HG02798 (cell line): ENCODE measurements at regions not wholly inside any gene's neighbourhood (a gene's known extent, or its start where the extent isn't known, plus 50 kb on each side); places are given as distances from the start of the nearest gene placed in this dataset.
A peak's percentile ranks its signal among the peaks of the same experiment; 100 is the strongest.
"Not testable (repeated sequence)": the region's sequence is repeated elsewhere in the genome, so short reads cannot be mapped to it uniquely, and the experiment has no call there.

Experiments used
- ATAC-seq: cut with Tn5 transposase; IDR thresholded peaks from one replicate; pipeline ENCODE4 v1.9.1; 2021; ENCODE audit warnings: mild to moderate bottlenecking; ENCODE audit not compliant: unreplicated experiment, poor library complexity

DNA sequence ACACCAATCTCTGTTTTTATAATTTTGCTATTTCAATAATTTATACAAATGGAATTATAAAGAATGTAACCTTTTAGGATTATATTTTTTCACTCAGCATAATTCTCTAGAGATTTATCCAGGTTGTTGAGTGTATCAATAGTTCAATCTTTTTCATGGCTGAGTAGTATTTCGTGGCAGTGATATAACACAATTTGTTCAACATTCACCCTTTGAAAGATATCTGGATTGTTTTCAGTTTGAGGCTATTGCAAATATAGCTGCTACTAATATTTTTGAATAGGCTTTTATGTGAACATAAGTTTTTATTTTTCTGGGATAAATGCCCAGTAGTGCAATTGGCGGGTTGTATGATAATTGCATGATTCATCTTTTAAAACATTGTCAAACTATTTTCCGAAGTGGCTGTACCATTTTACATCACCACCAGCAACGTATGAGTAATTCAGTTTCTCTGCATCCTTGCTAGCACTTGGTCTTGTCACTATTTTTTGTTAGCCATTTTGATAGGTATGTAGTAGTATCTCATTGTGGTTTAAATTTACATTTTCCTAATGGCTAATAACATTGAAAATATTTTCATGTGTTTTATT is 55.6 kb upstream of the ABCD3 start:
- no peak for ATAC-seq

DNA sequence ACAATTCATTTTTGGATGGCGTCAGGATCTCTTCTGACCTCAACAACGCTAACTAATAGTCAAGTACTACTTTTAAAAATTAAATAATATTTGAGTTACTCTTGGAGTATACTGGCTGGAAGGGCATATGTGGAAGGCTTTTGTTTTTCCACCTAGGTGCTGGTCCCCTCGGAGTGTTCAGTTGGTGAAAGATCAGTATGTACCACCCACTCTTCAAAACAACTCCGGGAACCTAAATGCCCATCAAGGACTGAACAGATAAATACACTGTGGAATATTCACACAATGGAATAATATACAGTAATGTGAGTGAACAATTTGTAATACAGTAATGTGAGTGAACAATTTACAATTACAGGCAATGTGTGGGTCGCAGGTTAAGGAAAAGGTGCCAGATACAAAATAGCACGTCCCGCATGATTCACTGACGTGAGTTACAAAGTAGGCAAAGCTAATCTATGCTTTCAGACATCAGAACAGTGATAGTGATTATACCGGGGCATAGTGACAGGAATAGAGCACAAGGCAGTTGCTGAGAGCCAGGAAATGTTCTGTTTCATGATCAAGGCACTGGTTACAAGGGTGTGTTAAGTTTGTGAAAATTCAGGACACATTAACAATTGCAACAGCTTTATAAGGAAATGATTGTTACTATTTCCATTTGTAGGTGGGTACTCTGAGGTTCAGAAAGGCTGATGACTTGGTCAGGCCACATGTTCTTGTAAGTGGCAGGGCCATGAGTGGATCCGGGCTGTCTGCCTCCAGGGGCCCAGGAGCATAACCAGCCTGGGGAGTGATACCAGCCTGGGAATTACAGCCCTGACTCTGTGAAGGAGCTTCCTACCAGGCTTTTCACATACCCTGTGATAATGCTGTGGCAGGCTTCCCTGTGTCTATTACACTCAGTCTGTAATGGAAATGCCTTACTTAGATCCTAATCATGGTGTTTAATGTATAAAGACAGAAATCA is 59.3 kb upstream of the ABCD3 start:
- ATAC-seq, result no peak

DNA sequence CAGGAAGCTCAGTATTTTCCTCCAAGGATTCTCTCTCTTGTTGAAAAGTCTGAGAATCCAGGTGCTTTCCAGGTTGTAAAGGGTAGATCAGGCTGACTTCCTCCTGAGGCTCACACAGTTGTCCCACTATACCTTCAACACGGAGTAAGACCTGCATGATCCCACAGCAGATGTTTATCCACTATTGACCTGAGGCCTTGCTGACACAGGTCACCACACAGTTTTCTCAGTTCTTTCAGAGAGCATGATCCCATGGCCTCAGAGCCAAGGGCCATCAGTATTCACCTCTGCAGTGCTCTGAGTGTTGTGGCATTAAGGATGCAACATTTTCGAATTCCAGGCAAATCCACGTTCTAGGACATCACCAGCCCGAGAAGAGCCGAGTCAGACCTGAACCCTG is 60.5 kb upstream of the ABCD3 start:
- no peak for ATAC-seq

DNA sequence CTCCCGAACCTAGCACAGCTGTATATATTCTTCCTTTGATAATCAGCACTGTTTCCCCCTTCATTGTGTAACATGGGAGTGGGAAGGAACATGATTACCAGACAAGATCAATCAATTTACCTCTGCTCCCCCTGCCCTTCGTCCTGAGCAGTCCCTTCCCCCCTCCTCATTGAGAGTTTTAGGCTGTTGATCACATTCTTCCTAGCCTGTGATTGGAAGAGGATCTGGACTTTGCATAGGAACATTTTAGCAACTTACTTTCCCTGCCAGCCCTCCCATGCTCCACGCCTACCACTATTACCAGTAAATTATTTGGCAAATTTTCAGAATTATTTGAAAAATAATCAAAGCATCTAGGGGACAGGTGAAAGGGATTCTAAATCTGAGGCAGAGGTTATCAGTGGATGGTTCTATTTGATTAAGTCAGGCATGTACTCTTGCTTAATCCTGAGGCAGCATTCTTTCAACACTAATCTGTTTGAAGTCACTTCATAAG is 62.7 kb upstream of the ABCD3 start:
- ATAC-seq, result no peak

DNA sequence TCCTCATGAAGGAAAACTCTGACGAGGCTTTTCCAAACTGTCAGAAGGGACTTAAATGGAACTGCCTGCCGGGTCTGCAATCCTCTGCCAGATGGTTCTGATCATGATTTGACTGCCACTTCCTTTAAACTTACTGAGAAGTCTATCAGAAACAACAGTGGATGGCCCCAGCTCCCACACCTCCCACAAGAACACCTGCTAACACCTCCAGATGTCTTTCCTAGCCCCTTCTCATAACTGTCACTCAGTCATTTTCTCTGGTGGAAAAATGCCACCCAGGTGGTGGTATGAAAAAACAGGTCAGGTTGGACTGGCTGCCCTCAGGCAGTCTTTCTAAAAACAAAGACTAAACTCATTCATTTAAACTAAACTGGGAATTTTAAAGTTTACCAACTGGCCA is 66.7 kb upstream of the ABCD3 start:
- no peak for ATAC-seq

DNA sequence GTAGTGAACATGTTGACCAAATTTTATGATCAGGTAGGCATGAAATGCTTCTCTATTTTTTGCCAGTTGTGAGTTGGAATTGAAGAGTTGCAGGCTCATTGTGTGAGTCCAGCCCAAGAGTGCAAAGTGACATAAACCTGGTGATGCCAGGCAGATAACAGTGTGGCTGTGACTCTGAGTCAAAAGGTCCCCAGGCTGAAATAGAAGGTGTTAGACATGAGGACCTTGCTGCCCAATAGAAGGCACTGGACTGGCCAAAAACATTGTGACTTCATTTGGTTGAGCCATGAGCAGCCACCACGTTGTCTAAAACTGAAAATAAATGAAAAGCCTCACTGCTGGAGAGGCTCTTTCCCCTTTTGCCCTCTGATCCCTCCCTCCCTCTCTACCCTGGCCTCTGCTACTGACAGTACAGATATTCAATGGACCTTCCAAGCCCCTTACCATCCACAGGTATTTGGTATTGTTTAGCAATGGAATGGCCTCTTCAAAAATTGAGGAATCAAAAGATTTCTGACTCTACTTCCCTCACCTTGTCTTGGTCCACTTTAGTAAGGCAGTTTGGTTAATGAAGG is 67.8 kb upstream of the ABCD3 start:
- ATAC-seq, result no peak

DNA sequence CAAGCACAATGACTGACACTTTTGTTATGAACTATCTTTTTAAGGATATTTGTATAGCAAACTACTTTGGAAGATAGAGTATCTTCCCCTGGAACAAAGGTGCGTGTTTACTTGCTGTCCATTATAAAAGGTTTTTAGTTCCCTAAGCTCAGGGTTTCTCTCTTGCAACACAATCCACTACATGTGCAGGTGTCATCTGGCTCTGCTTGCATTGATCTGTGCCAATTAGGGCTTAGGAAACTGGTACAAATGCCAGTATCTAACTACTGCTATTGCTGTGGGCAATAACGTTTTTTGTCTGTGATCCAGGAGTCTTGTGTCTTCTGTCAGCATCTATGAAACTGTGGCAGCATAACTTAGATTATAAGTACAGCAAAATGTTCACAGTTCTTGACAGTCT is 68.3 kb upstream of the ABCD3 start:
- ATAC-seq, result no peak

DNA sequence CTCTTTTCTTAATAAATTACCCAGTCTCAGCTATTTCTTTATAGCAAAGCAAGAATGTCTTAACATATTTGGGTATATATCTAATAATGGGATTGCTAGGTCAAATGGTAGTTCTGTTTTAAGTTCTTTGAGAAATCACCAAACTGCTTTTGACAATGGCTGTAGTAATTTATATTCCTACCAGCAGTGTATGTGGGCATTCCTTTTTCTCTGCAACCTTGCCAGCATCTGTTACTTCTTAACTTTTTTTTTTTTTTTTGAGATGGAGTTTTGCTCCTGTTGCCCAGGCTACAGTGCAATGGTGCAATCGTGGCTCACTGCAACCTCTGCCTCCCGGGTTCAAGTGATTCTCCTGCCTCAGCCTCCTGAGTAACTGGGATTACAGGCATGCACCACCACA is 69.8 kb upstream of the ABCD3 start:
- ATAC-seq, result not testable (repeated sequence)

DNA sequence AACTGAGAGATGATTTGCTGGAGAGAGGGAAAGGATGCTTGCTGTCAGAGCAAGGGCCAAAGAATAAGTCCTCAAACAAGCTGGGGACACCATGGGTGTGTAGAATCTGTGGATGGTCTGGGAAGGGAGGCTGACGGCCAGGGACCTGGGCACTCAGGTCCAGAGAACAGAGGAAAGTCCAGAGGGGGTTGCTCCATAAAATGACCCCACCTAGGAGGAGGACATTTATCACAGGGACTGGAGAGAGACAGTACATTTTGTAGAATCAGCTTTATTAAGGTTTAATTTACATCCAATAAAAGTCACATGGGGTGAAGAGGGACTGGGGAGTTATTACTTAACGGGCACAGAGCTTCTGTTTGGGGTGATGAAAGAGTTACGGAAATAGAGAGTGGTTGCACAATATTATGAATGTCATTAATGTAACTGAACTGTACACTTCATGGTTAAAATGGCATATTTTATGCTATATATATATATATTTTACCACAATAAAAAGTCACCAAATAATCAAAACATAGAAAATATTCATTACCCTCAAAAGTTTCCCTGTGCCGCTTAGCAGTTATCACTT is 73.0 kb upstream of the ABCD3 start:
- ATAC-seq, result no peak

DNA sequence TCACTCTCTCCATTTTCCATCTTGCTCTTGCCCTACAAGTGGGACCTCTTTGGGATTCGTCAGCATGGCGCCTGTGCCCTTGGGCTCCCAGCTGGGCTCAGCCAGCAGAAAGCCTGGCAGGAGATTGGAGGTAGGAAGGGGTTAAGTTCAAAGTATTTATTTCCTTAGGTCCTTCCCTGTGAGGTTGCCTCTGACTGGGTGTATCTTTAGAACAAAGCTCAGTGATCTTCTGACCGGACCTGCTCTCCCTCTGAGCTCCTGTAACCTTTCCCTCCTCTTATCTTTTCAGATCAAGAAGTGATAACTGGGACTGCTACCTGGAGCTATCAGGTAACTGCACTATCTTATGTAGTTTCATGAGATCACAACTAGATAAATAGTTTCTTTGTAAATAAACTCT is 75.8 kb upstream of the ABCD3 start:
- no peak for ATAC-seq

DNA sequence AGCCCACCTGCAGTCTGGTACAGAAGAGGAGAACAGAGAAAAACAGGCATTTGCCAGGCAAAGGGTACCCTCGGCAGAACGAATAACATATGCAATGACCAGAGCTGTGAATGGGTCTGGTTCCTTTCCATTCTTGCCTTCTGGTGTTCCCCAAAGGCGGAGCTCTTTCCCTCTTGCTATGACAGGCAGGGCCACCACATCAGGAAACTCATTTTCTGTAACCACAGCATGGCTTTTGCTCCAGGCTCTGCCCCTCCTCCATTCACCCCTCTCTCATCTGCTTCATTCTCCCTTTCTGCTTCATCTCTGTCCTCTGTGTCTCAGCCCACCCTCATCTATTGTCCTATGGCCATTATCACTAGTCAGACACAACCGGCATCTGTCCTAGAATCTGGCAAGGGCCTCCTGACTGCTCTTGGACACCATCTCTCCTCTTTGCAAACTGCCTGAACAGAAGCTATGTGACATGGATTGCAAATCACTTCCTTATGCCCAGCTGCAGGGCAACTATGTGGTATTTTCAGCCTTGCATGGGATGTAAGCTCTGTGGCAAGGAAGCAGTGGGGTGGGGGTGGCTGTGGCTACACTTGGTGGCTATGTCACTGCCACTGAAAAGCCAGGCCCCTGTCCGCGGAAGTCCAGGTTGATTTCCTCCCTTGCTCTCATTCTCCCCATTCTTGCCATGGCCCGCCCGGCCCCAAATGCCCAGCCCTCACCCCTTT is 78.8 kb upstream of the ABCD3 start:
- ATAC-seq, result no peak

DNA sequence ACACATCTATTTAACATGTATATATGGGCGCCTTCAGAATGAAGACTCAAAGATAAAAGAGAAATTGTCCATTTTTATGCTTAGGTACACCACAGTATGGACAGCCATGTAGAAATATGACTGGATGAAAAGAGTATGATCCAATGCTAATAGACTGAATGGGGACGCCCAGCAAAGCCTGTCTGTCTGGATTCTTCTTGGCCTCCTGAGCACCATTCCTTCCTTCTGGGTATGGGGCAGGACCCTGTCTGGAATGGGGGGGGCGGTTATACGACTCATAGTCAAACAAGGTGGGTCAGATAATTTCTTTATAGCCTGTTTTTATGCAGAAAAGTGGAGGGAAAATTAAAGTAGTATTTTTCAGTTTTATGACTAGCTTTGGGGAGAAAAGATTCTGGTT is 81.2 kb upstream of the ABCD3 start:
- ATAC-seq, result no peak

DNA sequence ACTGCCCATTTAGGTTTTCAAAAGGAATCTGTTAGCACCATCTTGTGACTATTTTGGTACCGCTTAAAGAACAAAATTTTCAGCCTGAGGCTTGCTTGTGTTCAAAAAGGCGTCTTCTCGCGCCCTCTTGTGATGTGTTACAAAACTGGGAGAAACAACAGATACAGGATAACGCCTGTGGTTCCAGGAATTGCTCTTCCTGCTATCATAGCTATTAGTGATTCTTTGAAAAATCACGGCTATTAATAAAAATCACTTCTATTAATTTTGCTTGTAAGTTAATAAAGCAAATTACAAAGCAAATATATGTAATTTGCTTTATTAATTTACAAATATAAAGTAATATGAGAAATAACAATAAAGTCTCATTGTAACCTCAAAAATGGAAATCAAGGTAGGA is 82.2 kb upstream of the ABCD3 start:
- peak; percentile 37 for ATAC-seq

DNA sequence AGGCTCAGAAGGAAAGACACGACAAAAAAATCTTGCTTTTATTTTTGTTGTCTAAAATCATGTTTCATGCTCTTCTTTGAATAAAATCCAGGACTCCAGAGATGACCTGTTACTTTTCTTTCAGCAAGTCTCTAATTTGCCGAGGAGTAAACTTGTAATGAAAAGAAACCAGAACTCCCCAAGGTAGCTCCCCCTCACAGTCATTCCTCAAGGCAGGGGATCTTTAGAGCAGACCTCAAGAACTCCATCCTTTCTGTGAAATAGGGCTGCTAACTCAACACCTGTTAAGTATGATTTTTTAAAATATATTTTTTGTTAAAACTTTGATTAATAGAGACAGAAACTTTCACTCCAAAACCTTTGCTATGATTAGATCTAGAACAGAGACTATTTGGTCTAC is 82.7 kb upstream of the ABCD3 start:
- peak; percentile 36 for ATAC-seq

DNA sequence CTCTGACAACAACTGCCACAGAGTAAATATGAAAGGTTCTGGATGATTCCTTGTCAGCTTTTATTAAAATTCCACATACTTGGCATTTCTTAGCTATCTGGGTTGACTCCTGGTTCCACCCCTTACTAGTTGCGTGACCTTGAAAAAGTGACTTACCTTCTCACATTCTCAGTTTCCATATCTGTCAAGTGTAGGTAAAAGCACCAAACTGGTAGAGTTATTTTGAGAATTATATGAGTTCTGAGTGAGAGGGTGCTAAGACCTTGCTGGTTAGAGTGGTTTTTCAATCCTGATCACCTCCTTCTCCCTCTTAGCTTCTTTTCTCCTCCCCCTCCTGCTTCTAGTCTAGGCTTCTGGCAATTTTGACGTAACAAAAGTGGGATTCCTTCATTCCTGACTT is 83.4 kb upstream of the ABCD3 start:
- ATAC-seq, result peak; percentile 57

DNA sequence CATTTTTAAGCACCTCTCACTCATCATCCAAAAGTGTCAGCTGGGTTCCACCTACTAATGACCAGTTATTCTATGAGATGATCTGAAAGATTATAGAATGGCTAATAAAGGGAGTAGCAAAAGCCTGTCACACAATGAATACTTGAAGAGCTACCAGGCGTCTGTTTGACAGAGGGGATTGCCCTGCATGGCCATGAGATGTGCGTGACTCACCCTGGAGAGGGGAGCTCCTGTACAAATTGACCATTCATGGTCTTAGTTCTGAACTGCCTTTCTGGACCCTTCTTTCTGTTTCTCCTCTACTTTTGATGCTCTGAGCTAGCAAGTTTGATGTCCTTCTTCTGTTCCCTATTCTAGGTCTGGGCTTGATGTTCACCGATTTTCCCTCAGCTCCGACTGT is 85.2 kb upstream of the ABCD3 start:
- ATAC-seq, result peak; percentile 57

DNA sequence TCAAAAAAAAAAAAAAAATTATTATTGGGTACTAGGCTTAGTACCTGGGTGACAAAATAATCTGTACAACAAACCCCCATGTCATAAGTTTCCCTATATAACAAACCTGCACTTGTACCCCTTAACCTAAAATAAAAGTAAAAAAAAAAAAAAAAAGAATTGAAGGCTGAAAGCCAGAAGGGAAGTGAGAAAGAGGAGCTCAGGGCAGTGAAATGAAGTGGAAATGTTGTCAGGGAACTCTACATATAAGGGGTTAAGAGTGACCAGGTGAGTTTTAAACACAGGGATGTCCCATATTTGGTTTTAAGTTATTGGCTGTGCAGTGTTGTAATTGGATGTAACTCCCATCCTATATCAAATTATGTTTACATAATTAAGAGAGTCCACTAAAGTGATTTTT is 85.7 kb upstream of the ABCD3 start:
- ATAC-seq, result no peak

DNA sequence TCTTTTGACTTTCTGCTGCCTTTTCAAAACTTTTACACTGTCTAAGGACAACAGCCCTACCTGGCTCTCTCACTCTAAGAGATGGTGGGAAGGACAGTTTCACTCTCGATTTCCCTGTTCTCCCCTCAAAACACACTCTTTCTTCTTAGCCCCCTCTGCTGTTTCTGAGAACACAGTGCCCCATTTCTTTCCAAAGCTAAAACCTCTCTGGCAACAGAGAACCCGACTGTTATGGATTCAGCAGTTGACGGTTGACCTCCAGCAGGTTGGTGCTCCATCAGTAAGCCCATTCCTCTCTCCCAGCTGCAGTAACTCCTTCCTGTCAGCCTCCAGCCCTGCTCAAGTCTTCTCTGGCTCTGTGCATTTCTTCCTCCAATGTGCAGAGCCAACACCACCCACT is 88.2 kb upstream of the ABCD3 start:
- no peak for ATAC-seq

DNA sequence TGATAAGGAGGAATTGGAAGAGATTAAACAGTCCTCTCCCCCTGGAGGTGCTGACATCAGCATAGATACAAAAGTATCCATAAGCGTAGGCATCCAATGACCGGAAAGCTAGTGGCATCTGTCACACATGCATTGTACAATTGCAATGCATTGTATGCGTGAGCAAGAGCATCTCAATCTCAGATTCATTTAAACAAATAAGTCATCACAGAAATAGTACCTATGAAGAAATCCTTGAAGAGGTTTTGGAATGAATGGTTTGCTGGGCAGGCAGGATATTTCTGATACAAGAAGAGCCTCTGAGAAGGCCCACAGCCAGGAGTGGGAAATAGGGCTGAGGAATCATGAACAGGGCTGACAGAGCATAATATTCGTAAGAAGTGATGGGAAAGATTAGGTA is 88.9 kb upstream of the ABCD3 start:
- ATAC-seq, result no peak

DNA sequence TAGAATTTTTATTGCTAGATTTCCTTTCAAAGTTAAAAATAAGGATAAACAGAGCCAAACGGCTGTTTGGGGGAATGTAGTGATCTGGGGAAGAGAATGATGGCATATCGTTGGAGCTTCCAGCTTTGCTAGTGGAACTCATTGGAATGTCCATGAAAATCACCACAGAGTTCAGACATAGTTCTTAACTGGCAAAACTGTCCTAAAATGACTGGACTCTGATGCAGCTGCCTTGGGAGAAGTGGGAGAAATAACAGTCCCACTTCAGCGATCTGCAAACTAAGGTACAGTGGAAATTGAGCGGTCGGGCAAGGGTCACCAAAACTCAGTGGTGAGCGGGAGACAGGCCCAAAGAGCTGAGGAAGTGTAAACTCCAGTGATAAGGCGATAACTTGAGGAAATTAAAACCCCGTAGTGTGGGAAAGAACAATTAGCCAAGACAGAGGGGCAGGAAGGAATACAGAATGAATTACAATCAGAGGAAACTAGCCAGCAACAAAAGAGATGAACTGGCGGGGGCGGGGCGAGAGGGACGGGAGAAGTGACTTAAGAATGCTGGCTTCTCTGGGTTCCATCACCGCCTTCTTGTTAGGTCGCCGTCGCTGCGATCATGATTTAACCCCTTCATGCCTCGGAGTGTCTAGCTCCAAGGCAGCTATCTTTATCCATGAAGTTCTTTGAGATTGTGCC is 89.8 kb upstream of the ARHGAP29 start:
- no peak for ATAC-seq
